Renal cortical epithelial cell (primary cell): ENCODE measurements at regions not wholly inside any gene's neighbourhood (a gene's known extent, or its start where the extent isn't known, plus 50 kb on each side); places are given as distances from the start of the nearest gene placed in this dataset.

Experiments used
- DNase-seq: peaks from one replicate; pipeline ENCODE4 v3.0.0-alpha.2; 2011; ENCODE audit warnings: low read depth

- no peak for DNase-seq
These were observed 168.2 kb upstream of the PPARGC1A start for GRCh38 chr4:24057915-24058559.

GRCh38 chr4:24056289-24056688 is 166.4 kb upstream of the PPARGC1A start:
- peak; percentile 55 for DNase-seq

- DNase-seq, result peak; percentile 88
These were observed 165.8 kb upstream of the PPARGC1A start for GRCh38 chr4:24055623-24056022.

- peak; percentile 61 for DNase-seq
These were observed 165.1 kb upstream of the PPARGC1A start for GRCh38 chr4:24054910-24055309.

GRCh38 chr4:24053934-24054333 is 164.1 kb upstream of the PPARGC1A start:
- no peak for DNase-seq

GRCh38 chr4:24044610-24045589 is 155.1 kb upstream of the PPARGC1A start:
- peak; percentile 66 for DNase-seq

GRCh38 chr4:24042094-24042493 is 152.2 kb upstream of the PPARGC1A start:
- DNase-seq, result peak; percentile 50

- DNase-seq, result no peak
These were observed 151.0 kb upstream of the PPARGC1A start for GRCh38 chr4:24040811-24041210.

- DNase-seq, result no peak
These were observed 143.8 kb upstream of the PPARGC1A start for GRCh38 chr4:24033626-24034025.

- DNase-seq, result peak; percentile 40
These were observed 142.6 kb upstream of the PPARGC1A start for GRCh38 chr4:24032371-24032989.

- no peak for DNase-seq
These were observed 136.7 kb upstream of the PPARGC1A start for GRCh38 chr4:24026596-24026995.

- DNase-seq, result no peak
These were observed 134.8 kb upstream of the PPARGC1A start for GRCh38 chr4:24024605-24025004.

- DNase-seq, result no peak
These were observed 134.3 kb upstream of the PPARGC1A start for GRCh38 chr4:24024157-24024556.

GRCh38 chr4:24015782-24016181 is 125.9 kb upstream of the PPARGC1A start:
- DNase-seq, result no peak

GRCh38 chr4:24013668-24014422 is 124.0 kb upstream of the PPARGC1A start:
- no peak for DNase-seq

- no peak for DNase-seq
These were observed 121.1 kb upstream of the PPARGC1A start for GRCh38 chr4:24010994-24011393.

GRCh38 chr4:24010573-24010972 is 120.7 kb upstream of the PPARGC1A start:
- no peak for DNase-seq

GRCh38 chr4:24007860-24008261 is 118.0 kb upstream of the PPARGC1A start:
- no peak for DNase-seq

GRCh38 chr4:24006269-24006668 is 116.4 kb upstream of the PPARGC1A start:
- no peak for DNase-seq

- DNase-seq, result no peak
These were observed 114.1 kb upstream of the PPARGC1A start for GRCh38 chr4:24003926-24004325.

- no peak for DNase-seq
These were observed 113.6 kb upstream of the PPARGC1A start for GRCh38 chr4:24003496-24003895.
